Right cardiac atrium (tissue), 5 donors: ENCODE measurements at regions not wholly inside any gene's neighbourhood (a gene's known extent, or its start where the extent isn't known, plus 50 kb on each side); places are given as distances from the start of the nearest gene placed in this dataset.

ENCODE experiments used
- ATAC-seq, 2 donors: fragments of 200-7000 bp; cut with Tn5 transposase; one replicate each; pipeline versions ENCODE4 v1.8.0 to v1.9.1; 2020; ENCODE audit warnings: moderate library complexity in 2 of 2, mild to moderate bottlenecking in 1 of 2
- DNase-seq, 3 donors: peaks; one replicate each; pipeline ENCODE4 v3.0.0-alpha.2; 2020
- H3K27ac ChIP-seq: one replicate; pipeline ENCODE4 v1.5.1; 2013; ENCODE audit warnings: mild to moderate bottlenecking, low read length, control low read depth, moderate library complexity
- H3K27me3 ChIP-seq: one replicate; pipeline ENCODE4 v1.6.1; 2013; ENCODE audit not compliant: control insufficient read depth, insufficient read depth
- H3K4me1 ChIP-seq: one replicate; pipeline ENCODE4 v1.6.1; 2013; ENCODE audit warnings: low read length; ENCODE audit not compliant: control insufficient read depth, insufficient read depth
- H3K4me3 ChIP-seq: one replicate; pipeline ENCODE4 v1.5.1; 2013; ENCODE audit warnings: low read length, control low read depth
- H3K9me3 ChIP-seq: one replicate; pipeline ENCODE4 v1.6.1; 2013; ENCODE audit warnings: low read length; ENCODE audit not compliant: control insufficient read depth
- WGBS: extraction: QIAGEN DNeasy Blood & Tissue Kit; methylation state at CpG from one replicate; pipeline ENCODE4 v1.1.7; 2013; 5-methylcytosine and 5-hydroxymethylcytosine counted together
- intact Hi-C, 4 donors: fragments of 100-400 bp; cut with DNase I; formaldehyde crosslinking; loops; one replicate each; pipeline versions ENCODE4 v1.11.0 to v1.14.0; 2022 to 2023
- donor health status: healthy with polysubstance abuse.
- donor health status: DM: no; HTN: yes; CAD: no.
- donor health status: DM: no; HTN: no; CAD: no.
- donor health status: DM: no; HTN: yes; CAD: no; lungs with severe emphysema.
- donor health status: DM: yes; HTN: yes; CAD: no.

DNA sequence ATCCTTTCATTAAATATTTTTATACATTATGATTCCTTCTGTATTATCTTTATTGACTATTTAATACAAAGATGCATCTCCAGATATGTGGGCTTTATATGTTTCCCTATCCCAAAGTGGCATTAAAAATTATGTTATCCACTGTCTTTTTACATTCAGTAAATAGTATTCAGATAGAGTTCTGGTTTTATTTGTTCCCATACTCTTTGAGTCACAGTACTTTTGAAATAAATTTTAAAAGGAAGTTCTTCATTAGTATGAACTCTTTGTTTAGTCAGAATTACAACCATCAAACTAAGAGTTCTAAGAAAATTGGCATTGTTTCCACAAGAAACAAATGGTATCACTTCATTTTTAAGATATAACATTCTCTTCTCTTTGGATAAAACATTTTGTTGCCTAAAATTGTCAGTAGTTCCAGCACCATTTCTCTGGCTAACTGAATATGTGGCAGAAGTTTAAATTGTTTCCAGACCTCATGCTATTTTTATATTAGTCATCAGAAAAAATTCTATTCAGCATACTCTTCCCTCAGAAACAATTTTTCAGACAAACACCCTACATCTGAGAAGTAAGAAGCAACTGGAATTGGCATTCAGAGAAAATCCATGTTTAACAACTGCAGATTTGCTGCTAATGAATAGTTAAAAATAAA lies 88.5 kb upstream of the COL5A2 start:
- Histone ChIP-seq H3K4me1 (no peaks in the 10 kb centered on the region), H3K4me3 (no peak overlapping the region), H3K27me3 (no peaks in the 10 kb centered on the region), H3K27ac (no peak overlapping the region), H3K9me3 (no peaks in the 10 kb centered on the region)
- intact Hi-C loops, result no loop called here
- ATAC-seq, result no peak
- no peak for DNase-seq

DNA sequence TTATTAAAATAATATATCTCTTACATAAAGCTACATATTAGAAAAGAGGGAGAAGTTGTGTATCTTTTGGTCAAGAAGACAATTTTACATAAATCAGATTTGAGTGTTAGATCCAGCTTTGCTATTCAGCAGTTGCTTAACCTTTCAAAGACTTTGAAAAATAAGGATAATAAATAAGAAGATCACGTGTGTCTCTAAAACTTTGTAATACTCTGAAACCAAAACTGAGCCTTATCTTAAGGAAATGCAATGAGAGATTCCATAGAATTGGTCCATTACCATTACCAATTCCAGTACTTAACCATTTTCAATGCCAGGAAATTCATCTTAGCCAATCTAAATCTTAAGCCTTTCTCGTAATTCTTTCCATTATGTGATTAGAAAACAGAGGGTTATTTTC lies 89.2 kb upstream of the COL5A2 start:
- intact Hi-C loops, result no loop called here
- Histone ChIP-seq H3K4me3 (no peak overlapping the region), H3K27me3 (no peaks in the 10 kb centered on the region), H3K9me3 (no peaks in the 10 kb centered on the region), H3K27ac (no peak overlapping the region), H3K4me1 (no peaks in the 10 kb centered on the region)
- DNase-seq, result no peak
- ATAC-seq, result no peak
- 82% methylated on average over 2 of the region's 2 CpGs for WGBS

DNA sequence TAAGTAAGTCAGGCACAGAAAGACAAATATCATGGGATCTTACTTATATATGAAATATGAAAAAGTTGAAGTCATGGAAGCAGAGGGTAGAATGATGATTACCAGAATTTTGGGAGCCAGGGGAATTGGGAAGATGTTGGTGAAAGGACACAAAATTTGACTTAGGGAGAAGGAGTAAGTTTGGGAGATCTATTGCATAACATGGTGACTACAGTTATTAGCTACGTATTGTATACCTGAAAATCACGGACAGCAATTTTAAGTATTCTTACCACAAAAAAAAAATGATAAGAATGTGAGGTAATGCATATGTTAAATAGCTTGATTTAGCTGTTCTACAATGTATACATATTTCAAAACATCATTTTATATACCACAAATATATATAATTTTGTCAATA lies 94.2 kb upstream of the COL5A2 start:
- ATAC-seq, result no peak
- 47% methylated on average over 2 of the region's 2 CpGs for WGBS
- no peaks in the 10 kb centered on the region for H3K4me1 ChIP-seq

DNA sequence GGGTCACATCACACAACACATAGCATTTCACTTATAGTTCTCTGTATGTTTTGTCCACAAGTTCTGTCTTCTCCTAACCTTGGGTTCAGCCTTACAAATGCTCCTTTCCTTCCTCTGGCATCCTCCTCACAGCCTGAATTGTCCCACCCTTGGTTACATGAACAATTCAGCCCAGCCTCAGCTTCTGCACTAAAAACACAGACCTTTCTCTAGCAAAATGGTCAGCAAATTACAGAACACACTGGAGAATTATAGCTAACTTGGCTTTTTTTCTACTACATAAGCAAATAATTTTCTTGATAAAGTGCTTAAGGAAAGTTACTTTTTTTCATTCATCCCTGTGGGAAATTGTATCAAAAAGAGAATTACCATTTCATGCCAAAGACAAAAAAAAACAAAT lies 94.8 kb upstream of the COL5A2 start:
- H3K4me3 ChIP-seq, result no peak overlapping the region
- ATAC-seq (no peak), DNase-seq (no peak)
- no peaks in the 10 kb centered on the region for H3K27me3 ChIP-seq
- no peaks in the 10 kb centered on the region for H3K4me1 ChIP-seq
- no peaks in the 10 kb centered on the region for H3K9me3 ChIP-seq
- intact Hi-C loops, result no loop called here
- H3K27ac ChIP-seq, result no peak overlapping the region

More for the DNA sequence above, 94.2 kb upstream of the COL5A2 start:
- intact Hi-C loops, result no loop called here
- H3K9me3 ChIP-seq, result no peaks in the 10 kb centered on the region
- H3K27ac ChIP-seq, result no peak overlapping the region
- no peaks in the 10 kb centered on the region for H3K27me3 ChIP-seq
- DNase-seq, result no peak
- H3K4me3 ChIP-seq, result no peak overlapping the region

DNA sequence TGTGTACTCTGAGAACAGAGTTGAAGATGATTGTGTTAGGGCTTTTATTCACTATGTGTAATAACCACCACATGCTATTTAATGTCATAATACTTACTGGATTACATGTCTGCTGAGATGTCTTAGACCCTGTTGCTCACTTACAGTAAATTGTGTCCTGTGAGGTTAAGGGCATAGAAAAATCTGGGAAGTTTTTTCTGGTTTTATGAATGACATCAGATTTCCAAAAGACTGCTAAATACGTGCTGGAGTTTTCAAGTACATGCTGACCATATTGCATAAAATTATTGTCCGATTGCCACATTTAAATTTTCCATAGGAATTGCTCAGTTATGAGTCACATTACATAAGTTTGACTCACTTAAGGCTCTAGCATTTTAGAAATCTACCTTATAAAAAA lies 96.7 kb upstream of the COL5A2 start:
- no peak for ATAC-seq
- 61% methylated on average over 2 of the region's 2 CpGs for WGBS
- H3K27ac ChIP-seq, result no peak overlapping the region
- no peaks in the 10 kb centered on the region for H3K4me1 ChIP-seq
- intact Hi-C loops, result no loop called here
- H3K9me3 ChIP-seq, result no peaks in the 10 kb centered on the region
- no peaks in the 10 kb centered on the region for H3K27me3 ChIP-seq
- no peak overlapping the region for H3K4me3 ChIP-seq
- no peak for DNase-seq

DNA sequence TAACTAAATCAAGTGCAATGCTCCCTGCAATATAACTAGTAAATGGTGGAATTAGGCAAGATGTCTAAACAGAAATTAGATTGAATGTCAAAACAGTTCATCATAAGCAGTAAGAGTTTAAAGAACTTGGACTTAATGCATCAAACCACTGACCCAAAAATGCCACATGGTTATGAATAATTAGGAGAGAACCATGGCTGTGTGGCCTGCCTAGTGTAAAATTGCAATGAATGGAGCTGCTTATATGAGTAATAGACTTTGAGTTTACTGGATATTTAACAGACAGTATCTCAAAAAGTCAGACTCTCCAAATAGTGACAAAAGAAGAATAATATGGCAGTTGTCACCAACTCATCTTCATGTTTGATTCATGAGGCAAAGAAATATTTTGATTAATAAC lies 101.6 kb upstream of the COL5A2 start:
- H3K27ac ChIP-seq, result no peak overlapping the region
- no peak for ATAC-seq
- H3K4me3 ChIP-seq, result no peak overlapping the region
- no peaks in the 10 kb centered on the region for H3K27me3 ChIP-seq
- no peak for DNase-seq
- H3K9me3 ChIP-seq, result no peaks in the 10 kb centered on the region
- no peaks in the 10 kb centered on the region for H3K4me1 ChIP-seq
- intact Hi-C loops, result loop anchor here in 2 of 4 donors (10.0 kb wide), 2 partner anchors 186 to 756 kb away; no protein-coding TSS in a partner anchor

DNA sequence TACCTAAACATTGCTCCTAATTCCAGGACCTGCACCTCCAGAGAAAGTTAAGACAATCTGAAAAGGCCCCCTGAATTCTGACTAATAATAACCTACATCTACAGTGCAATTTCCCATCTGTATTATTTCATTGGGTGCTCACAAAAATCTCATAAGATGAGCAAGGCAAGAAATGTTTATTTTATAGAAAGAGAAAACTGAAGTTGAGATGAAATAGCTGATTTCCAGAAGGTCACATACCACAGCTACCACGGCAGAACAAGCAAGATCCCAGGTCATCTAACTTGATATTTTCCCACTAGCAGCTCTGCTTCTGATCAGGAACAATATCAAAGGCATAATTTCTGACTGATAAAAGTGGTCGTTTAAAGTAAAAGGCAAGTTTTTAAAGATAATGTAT lies 105.8 kb upstream of the COL5A2 start:
- H3K4me1 ChIP-seq, result no peaks in the 10 kb centered on the region
- 48% methylated on average over 2 of the region's 2 CpGs for WGBS
- H3K27me3 ChIP-seq, result no peaks in the 10 kb centered on the region
- ATAC-seq (no peak), DNase-seq (no peak)
- H3K9me3 ChIP-seq, result no peaks in the 10 kb centered on the region
- H3K27ac ChIP-seq, result no peak overlapping the region
- H3K4me3 ChIP-seq, result no peak overlapping the region
- intact Hi-C loops, result loop anchor here in 2 of 4 donors (5.0 to 10.0 kb wide), 3 partner anchors 168 to 761 kb away; no protein-coding TSS in a partner anchor

DNA sequence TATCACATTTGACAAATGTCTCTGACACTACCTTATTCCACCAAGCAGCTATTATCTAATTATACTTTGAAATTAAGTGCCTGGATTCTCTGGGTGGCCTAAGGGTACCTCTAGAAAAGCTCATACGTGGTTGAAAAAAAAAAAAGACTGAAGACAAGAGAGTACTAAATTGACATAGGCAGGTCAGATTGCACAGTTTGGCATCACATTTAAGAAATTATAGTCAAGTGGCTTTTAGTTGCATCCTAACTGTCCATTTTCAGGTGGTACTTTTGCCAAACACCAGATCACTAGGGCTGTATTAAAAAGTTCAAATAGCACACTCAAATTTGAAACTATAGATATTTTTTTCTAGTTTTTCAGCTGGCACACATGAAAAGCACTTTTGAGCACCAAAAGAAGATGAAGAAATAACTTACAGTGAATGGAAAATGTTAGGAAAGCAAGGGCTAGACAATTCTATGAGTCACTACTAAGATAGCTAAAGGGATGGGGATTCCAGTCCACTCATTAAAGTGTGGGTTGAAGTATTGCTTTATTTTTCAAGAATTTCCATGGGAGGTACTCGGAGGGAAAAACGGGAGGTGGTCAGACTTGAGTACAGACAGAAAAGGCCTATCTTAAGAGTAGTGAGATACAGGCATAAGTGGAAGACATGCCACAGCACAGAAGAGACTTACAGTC lies 106.5 kb upstream of the COL5A2 start:
- DNase-seq, result no peak
- Histone ChIP-seq H3K27ac (no peak overlapping the region), H3K4me3 (no peak overlapping the region), H3K4me1 (no peaks in the 10 kb centered on the region), H3K27me3 (no peaks in the 10 kb centered on the region), H3K9me3 (no peaks in the 10 kb centered on the region)
- intact Hi-C loops, result loop anchor here in 2 of 4 donors (5.0 to 10.0 kb wide), 3 partner anchors 169 to 761 kb away; no protein-coding TSS in a partner anchor
- WGBS, result 35% methylated on average over 3 of the region's 3 CpGs
- ATAC-seq, result peak; percentile 80 to 87

DNA sequence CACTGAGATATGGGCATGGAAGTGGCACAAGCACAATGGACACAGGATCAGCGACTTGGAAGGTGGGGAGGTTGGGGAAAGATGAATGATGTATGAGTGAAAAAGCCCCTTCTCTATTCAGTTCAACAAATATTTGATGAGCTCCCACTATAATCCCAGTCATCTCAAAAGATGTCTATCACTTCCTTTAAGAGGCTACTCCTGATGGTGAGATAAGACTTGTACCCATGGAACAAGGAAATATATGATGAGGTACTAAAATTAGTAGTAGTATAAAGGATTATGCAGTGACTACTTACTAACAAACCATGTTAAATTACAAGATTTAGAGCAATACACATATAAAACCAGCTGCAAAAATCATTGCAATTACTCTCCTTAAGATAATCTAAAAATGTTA lies 107.8 kb upstream of the COL5A2 start:
- Histone ChIP-seq H3K9me3 (no peaks in the 10 kb centered on the region), H3K27me3 (no peaks in the 10 kb centered on the region), H3K4me3 (no peak overlapping the region), H3K27ac (no peak overlapping the region), H3K4me1 (no peaks in the 10 kb centered on the region)
- no peak for ATAC-seq
- DNase-seq, result no peak
- intact Hi-C loops, result loop anchor here in 2 of 4 donors (5.0 to 10.0 kb wide), 3 partner anchors 170 to 763 kb away; no protein-coding TSS in a partner anchor
- 78% methylated on average over 1 of the region's 1 CpG for WGBS

DNA sequence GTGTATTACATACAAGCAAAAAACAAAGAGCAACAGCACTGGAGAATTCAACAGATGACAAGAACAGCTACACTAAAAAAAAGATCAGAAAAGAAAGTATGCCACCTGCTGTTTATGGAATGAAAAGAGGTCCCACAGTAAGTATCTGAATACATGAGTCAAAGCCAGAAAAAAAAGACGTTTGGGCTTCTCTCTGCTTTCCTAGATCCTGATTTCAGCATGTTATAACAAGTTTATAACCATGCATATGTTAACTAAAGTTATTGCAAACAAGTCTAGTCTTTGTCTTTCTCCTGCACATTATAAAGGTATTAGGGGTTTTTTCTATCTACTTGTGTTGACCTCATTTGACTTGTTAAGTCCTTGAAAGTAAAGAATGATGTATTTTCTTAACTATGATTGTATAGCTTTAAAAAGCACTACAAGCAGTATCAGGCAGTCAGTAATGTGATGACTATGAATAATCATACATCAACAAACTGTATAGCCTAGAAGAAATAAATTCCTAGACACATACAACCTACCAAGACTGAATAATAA lies 108.5 kb upstream of the COL5A2 start:
- intact Hi-C loops, result loop anchor here in 2 of 4 donors (5.0 to 10.0 kb wide), 3 partner anchors 171 to 763 kb away; no protein-coding TSS in a partner anchor
- no peaks in the 10 kb centered on the region for H3K4me1 ChIP-seq
- H3K4me3 ChIP-seq, result no peak overlapping the region
- 4% methylated on average over 1 of the region's 1 CpG for WGBS
- H3K27ac ChIP-seq, result no peak overlapping the region
- no peak for DNase-seq
- H3K27me3 ChIP-seq, result no peaks in the 10 kb centered on the region
- peak; percentile 59 to 70 for ATAC-seq
- H3K9me3 ChIP-seq, result no peaks in the 10 kb centered on the region

DNA sequence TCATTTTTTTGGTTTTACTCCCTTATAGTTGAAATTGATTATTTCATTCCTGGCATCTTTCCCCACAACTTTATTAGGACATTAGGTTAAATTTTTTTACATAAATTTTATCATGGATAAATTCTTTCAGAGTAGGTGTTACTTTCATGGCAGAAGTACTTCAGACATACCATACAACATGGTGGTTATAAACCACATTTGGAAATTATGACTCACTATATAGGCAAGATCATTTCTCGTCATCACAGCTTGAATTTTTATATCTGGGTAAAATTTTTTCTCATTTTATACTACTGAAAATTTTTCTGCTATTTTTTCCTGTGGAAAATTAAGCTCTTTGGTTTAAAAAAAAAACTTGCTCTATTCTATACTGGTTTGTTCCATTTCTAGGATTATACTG lies 111.9 kb upstream of the COL5A2 start:
- intact Hi-C loops, result no loop called here
- DNase-seq (no peak), ATAC-seq (no peak)
- Histone ChIP-seq H3K27me3 (no peaks in the 10 kb centered on the region), H3K27ac (no peak overlapping the region), H3K4me3 (no peak overlapping the region), H3K4me1 (no peaks in the 10 kb centered on the region), H3K9me3 (no peaks in the 10 kb centered on the region)
- 92% methylated on average over 1 of the region's 1 CpG for WGBS
